ENCODE measurements at regions not wholly inside any gene's neighbourhood (a gene's known extent, or its start where the extent isn't known, plus 50 kb on each side); places are given as distances from the start of the nearest gene placed in this dataset.

GRCh38 chr12:114996382-114996781 lies 312.4 kb upstream of the TBX3 start:
- TF ChIP-seq CTCF (conservative IDR thresholded peaks at IDR 0.05): no peak
- no peak overlapping the region for H3K27ac ChIP-seq

- no peak overlapping the region for H3K27ac ChIP-seq
- no peak for TF ChIP-seq CTCF (conservative IDR thresholded peaks at IDR 0.05)
Observed at GRCh38 chr12:114995891-114996290, 311.9 kb upstream of the TBX3 start.

GRCh38 chr12:114993165-114993564 lies 309.2 kb upstream of the TBX3 start:
- H3K27ac ChIP-seq: peak overlapping the region; percentile 18; the same call in 1 of the 2 replicates
- no peak for TF ChIP-seq CTCF (conservative IDR thresholded peaks at IDR 0.05)

GRCh38 chr12:114992443-114992842 lies 308.5 kb upstream of the TBX3 start:
- no peak for TF ChIP-seq CTCF (conservative IDR thresholded peaks at IDR 0.05)
- no peak overlapping the region for H3K27ac ChIP-seq

- no peak overlapping the region for H3K27ac ChIP-seq
- TF ChIP-seq CTCF (conservative IDR thresholded peaks at IDR 0.05): no peak
Observed at GRCh38 chr12:114990381-114990780, 306.4 kb upstream of the TBX3 start.

GRCh38 chr12:114986849-114987248 lies 302.9 kb upstream of the TBX3 start:
- no peak for TF ChIP-seq CTCF (conservative IDR thresholded peaks at IDR 0.05)
- no peak overlapping the region for H3K27ac ChIP-seq

- H3K27ac ChIP-seq: no peak overlapping the region
- no peak for TF ChIP-seq CTCF (conservative IDR thresholded peaks at IDR 0.05)
Observed at GRCh38 chr12:114986178-114986714, 302.3 kb upstream of the TBX3 start.
